Sigmoid colon (tissue), 6 donors: ENCODE measurements at regions not wholly inside any gene's neighbourhood (a gene's known extent, or its start where the extent isn't known, plus 50 kb on each side); places are given as distances from the start of the nearest gene placed in this dataset.

Experiments
- DNase-seq: peaks from one replicate; pipeline ENCODE4 v3.0.0-alpha.2; 2019
- H3K27ac ChIP-seq, 4 donors: fragments of 200-600 bp; sonication (generic); one replicate each; pipeline ENCODE4 v1.5.1; 2016 to 2019; ENCODE audit warnings: mild to moderate bottlenecking in 1 of 4
- H3K27me3 ChIP-seq, 3 donors: fragments of 200-600 bp; sonication (generic); one replicate each; pipeline ENCODE4 v1.5.1; 2019; ENCODE audit warnings: mild to moderate bottlenecking in 1 of 3
- H3K36me3 ChIP-seq, 4 donors: fragments of 200-600 bp; sonication (generic); one replicate each; pipeline ENCODE4 v1.5.1; 2016 to 2019
- H3K4me1 ChIP-seq, 4 donors: fragments of 200-600 bp; sonication (generic); one replicate each; pipeline ENCODE4 v1.5.1; 2017 to 2019
- H3K4me3 ChIP-seq, 4 donors: fragments of 200-600 bp; sonication (generic); one replicate each; pipeline ENCODE4 v1.5.1; 2017 to 2019; ENCODE audit warnings: mild to moderate bottlenecking in 2 of 4, moderate library complexity in 1 of 4
- H3K9me3 ChIP-seq, 4 donors: fragments of 200-600 bp in 3 of 4; sonication (generic) in 3 of 4; one replicate each; pipeline versions ENCODE4 v1.5.1 to v1.6.1; 2013 to 2019
- CTCF ChIP-seq, 4 experiments: fragments of 450-650 bp in 3 of 4; fragments of 200-600 bp in 1 of 4; IDR thresholded peaks; one replicate each; pipeline ENCODE4 v1.5.1; 2016 to 2019; ENCODE audit warnings: antibody characterized with exemption in 4 of 4, mild to moderate bottlenecking in 3 of 4, moderate library complexity in 2 of 4
- EP300 ChIP-seq, 4 donors: sonication (generic); formaldehyde crosslinking; IDR thresholded peaks; one replicate each; pipeline ENCODE4 v1.6.1; 2017; ENCODE audit warnings: antibody characterized with exemption in 4 of 4
- POLR2A ChIP-seq, 2 donors: fragments of 450-650 bp; IDR thresholded peaks; one replicate each; pipeline ENCODE4 v1.6.1; 2016; ENCODE audit warnings: antibody characterized with exemption in 2 of 2, mild to moderate bottlenecking in 2 of 2, moderate library complexity in 2 of 2
- POLR2AphosphoS5 ChIP-seq, 4 donors: sonication (generic); formaldehyde crosslinking; IDR thresholded peaks; one replicate each; pipeline ENCODE4 v1.6.1; 2017; ENCODE audit warnings: antibody characterized with exemption in 4 of 4
- WGBS, 2 donors: extraction: QIAGEN DNeasy Blood & Tissue Kit; methylation state at CpG; one replicate each; pipeline ENCODE4 v1.1.7; 2013; 5-methylcytosine and 5-hydroxymethylcytosine counted together
- intact Hi-C: fragments of 100-400 bp; cut with DNase I; formaldehyde crosslinking; loops from one replicate; pipeline ENCODE4 v1.15.1; 2023
- donor health status: healthy with polysubstance abuse.
- donor health status: healthy.

GRCh38 chr3:31420311-31420710 is 112.4 kb upstream of the STT3B start:
- no peaks in the 10 kb centered on the region for H3K9me3 ChIP-seq
- intact Hi-C loops, result no loop called here
- H3K36me3 ChIP-seq, result no peaks in the 10 kb centered on the region
- TF ChIP-seq POLR2A (IDR thresholded peaks at IDR 0.05), result no peak
- no peak for TF ChIP-seq CTCF (IDR thresholded peaks at IDR 0.05)
- no peak for TF ChIP-seq POLR2AphosphoS5 (IDR thresholded peaks at IDR 0.05)
- no peak for TF ChIP-seq EP300 (IDR thresholded peaks at IDR 0.05)
- H3K27ac ChIP-seq, result no peak overlapping the region
- H3K27me3 ChIP-seq, result no peaks in the 10 kb centered on the region
- 89 to 93% methylated on average over 4 of the region's 4 CpGs for WGBS, 2 donors
- DNase-seq, result no peak
- no peaks in the 10 kb centered on the region for H3K4me1 ChIP-seq
- H3K4me3 ChIP-seq, result no peak overlapping the region

- 81 to 94% methylated on average over 2 of the region's 2 CpGs for WGBS, 2 donors
- TF ChIP-seq POLR2A (IDR thresholded peaks at IDR 0.05) (no peak), CTCF (IDR thresholded peaks at IDR 0.05) (no peak), EP300 (IDR thresholded peaks at IDR 0.05) (no peak), POLR2AphosphoS5 (IDR thresholded peaks at IDR 0.05) (no peak)
- Histone ChIP-seq H3K4me3 (no peak overlapping the region), H3K4me1 (no peaks in the 10 kb centered on the region), H3K36me3 (no peaks in the 10 kb centered on the region), H3K27ac (no peak overlapping the region), H3K9me3 (no peaks in the 10 kb centered on the region), H3K27me3 (no peaks in the 10 kb centered on the region)
- no peak for DNase-seq
- intact Hi-C loops, result no loop called here
These were observed 111.2 kb upstream of the STT3B start for GRCh38 chr3:31421314-31422048.

- 89 to 94% methylated on average over 1 of the region's 1 CpG for WGBS, 2 donors
- Histone ChIP-seq H3K36me3 (no peaks in the 10 kb centered on the region), H3K27ac (no peak overlapping the region), H3K9me3 (no peaks in the 10 kb centered on the region), H3K4me1 (no peaks in the 10 kb centered on the region), H3K27me3 (no peaks in the 10 kb centered on the region), H3K4me3 (no peak overlapping the region)
- intact Hi-C loops, result no loop called here
- no peak for TF ChIP-seq EP300 (IDR thresholded peaks at IDR 0.05)
- no peak for TF ChIP-seq CTCF (IDR thresholded peaks at IDR 0.05)
- TF ChIP-seq POLR2A (IDR thresholded peaks at IDR 0.05), result no peak
- TF ChIP-seq POLR2AphosphoS5 (IDR thresholded peaks at IDR 0.05), result no peak
- DNase-seq, result no peak
These were observed 110.5 kb upstream of the STT3B start for GRCh38 chr3:31422237-31422636.

GRCh38 chr3:31423482-31423881 is 109.2 kb upstream of the STT3B start:
- no peak overlapping the region for H3K27ac ChIP-seq
- H3K4me3 ChIP-seq, result no peak overlapping the region
- intact Hi-C loops, result no loop called here
- no peaks in the 10 kb centered on the region for H3K27me3 ChIP-seq
- no peaks in the 10 kb centered on the region for H3K4me1 ChIP-seq
- 94 to 97% methylated on average over 2 of the region's 2 CpGs for WGBS, 2 donors
- no peak for DNase-seq
- no peak for TF ChIP-seq POLR2A (IDR thresholded peaks at IDR 0.05)
- TF ChIP-seq POLR2AphosphoS5 (IDR thresholded peaks at IDR 0.05), result no peak
- TF ChIP-seq EP300 (IDR thresholded peaks at IDR 0.05), result no peak
- no peak for TF ChIP-seq CTCF (IDR thresholded peaks at IDR 0.05)
- H3K9me3 ChIP-seq, result no peaks in the 10 kb centered on the region
- H3K36me3 ChIP-seq, result no peaks in the 10 kb centered on the region

DNA sequence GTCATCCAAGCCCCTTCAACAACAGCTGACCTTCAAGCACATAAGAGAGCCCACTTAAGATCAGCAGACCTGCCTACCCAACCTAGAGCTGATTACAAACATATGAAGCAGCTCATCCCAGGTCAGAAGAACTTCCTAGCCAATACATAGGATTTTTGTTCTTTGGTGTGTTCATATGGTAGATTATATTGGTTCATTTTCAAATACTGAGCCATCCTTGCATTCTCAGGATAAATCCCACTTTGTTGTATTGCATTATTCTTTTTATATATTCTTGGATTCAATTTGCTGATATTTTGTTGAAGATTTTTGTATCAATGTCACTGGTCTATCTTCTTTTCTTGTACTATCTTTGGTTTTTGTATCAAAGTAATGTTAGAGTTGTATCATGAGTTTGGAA is 107.3 kb upstream of the STT3B start:
- Histone ChIP-seq H3K4me3 (no peak overlapping the region), H3K27me3 (no peaks in the 10 kb centered on the region), H3K4me1 (no peaks in the 10 kb centered on the region), H3K27ac (no peak overlapping the region), H3K36me3 (no peaks in the 10 kb centered on the region), H3K9me3 (peaks cover 0 to 4% (median 0%) of the 10 kb centered on the region in 4 donors)
- DNase-seq, result no peak
- TF ChIP-seq EP300 (IDR thresholded peaks at IDR 0.05) (no peak), POLR2AphosphoS5 (IDR thresholded peaks at IDR 0.05) (no peak), POLR2A (IDR thresholded peaks at IDR 0.05) (no peak), CTCF (IDR thresholded peaks at IDR 0.05) (no peak)
- intact Hi-C loops, result no loop called here
